DMS 273 (cell line): ENCODE measurements at regions not wholly inside any gene's neighbourhood (a gene's known extent, or its start where the extent isn't known, plus 50 kb on each side); places are given as distances from the start of the nearest gene placed in this dataset.
"Not testable (repeated sequence)": the region's sequence is repeated elsewhere in the genome, so short reads cannot be mapped to it uniquely, and the experiment has no call there.

Experiments
- DNase-seq: peaks from one replicate; lab custom pipeline; 2025; ENCODE audit not compliant: unreplicated experiment; lab: John Stamatoyannopoulos, UW

DNA sequence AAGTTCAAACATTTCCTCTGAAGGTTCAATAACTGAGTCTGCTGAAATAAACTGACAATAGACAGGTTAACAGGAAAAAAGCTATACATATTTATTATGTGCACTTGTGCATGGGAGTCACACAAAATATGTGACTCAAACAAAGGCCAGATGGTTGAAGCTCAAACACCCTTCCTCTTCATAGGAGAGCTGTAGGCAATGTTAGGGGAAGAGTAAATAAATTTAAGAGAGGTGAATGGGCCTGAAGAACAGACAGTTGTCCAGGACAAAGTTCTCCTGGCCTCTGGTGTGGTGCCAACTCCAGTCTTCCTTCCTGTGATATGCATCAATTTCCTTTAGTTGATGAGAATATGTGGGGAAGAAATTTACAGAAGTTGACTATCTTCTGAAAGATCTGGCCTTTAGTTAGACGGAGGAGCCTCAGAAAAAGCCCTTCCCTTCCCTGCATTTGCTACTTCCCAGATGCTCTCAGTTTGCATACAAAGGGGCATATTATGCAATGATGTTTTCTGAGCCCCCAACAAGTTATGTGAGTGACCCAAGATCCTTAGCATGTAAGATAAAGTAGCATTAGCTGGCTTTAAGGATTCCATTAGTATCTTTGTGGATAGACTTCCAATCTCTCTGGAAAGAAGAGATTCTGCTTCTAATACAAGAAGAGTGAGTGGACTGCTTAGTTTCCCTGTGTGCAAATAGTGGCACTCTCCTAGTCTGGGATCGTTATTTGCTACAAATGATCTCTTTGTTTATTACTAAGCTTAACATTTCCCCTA is 96.4 kb upstream of the IGSF10 start:
- no peak for DNase-seq

DNA sequence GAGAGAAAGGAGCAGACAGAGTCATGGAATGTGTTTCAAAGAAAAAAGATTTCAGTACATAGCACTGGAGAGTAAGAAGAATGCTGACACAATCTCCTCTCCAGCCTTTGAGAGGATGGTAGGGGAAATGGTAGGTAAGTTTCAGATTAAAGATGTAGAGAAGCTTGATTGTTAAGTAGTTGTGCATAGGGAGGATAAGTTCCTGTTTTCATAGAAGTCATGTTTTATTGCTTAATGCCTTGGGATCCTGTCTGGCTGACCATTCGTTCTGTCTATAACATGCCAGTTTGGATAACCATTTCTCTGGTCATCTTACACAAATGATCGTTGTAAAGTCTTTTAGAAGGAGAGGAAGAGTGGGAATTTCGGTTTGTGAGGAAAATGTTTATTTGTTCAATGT is 95.7 kb upstream of the IGSF10 start:
- no peak for DNase-seq

DNA sequence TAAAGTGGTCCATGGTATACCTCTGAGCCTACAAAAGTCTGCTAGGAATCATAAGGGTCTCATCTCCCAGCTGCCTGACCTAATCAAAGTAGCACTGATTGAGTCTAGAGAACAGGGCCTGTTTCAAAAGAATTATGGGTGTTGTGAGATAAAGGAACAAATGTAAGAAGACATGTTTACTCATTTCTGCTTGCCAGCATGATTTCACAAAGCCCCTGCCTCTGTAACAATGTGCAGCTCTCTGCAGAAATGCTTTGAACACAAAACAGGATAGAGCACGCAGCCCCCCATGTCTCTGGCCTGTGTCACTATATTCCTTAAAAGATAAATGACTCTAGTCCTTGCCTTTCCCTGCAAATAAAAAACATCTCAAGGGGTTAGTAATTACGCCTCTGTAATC is 94.7 kb upstream of the IGSF10 start:
- no peak for DNase-seq

DNA sequence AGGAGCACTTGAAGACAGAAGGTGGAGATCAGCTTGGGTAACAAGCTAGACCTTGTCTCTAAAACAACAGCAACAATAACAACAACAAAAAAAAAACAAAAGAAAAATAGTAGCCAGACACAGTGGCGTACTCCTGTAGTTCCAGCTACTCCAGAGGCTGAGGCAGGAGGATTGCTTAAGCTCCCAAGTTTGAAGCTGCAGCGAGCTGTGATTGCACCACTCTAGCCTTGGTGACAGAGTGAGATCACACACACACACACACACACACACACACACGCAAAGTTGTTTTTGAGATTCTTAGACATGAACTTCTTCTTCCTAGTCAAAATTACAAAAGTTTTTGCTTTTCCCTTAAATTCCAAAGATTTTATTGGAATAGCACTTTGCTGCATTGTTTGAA is 93.0 kb upstream of the IGSF10 start:
- no peak for DNase-seq

DNA sequence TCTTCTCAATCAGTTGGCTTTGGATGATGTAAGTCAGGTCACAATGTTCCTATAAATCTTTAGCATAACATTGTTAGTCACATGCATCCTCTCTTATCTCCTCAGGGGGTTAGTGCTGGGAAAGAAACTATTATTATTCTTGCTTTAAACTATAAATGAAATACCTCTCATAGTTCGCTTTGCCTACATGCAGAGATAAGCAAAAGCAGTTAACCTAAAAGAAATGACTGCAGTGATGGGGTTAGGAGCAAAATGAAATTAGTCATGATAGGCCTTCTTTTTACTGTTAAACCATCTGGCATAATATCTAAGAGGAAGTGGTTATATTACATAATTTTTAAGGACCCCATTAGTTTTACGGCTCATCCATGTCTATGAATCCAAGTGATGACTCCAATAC is 91.7 kb upstream of the IGSF10 start:
- no peak for DNase-seq

DNA sequence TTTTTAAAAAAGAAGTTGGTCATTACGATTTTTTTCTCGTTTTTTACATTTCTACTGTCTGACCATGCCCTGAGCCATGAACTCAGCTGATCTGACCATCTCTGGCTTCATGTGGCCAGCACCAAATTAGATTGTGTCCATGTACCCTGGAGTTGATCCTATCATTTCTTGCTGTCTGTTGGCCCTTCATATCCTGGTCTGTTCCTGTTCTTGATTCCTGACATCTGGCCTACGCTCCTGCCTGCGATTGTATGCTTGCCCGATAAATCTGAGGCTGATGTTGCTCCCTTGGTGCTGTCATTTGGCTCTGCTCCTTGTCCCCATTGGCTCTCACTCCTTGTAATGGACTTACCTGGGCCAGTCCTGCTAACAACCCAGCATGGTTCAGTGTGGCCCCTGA is 89.8 kb upstream of the IGSF10 start:
- DNase-seq: no peak

DNA sequence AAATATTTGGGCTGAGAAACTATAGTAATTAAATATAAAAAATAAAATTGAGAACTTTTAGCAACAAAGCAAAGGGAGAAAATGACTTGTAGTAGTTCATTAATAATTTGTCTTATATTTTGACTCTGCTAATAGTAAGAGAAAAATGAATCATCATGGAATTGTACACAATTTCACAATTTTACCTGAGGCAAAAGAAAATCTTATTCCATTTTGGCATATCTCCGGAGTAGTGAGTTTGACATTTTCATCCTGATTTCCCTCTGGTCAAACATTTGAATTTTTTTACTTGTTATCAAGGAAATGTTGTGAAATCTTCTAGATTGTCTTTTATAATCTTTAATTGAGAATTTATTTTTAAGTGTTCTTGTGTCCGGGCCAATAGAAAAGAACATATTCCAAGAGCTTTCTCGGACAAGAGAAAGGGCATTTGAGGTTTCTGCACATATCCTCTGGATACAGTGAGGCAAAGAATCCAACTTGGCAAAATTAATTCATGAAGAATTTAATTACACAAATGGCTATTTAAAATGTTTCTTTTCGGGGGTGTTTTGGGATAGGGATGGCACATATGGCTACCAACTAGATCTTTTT is 89.3 kb upstream of the IGSF10 start:
- DNase-seq: no peak

DNA sequence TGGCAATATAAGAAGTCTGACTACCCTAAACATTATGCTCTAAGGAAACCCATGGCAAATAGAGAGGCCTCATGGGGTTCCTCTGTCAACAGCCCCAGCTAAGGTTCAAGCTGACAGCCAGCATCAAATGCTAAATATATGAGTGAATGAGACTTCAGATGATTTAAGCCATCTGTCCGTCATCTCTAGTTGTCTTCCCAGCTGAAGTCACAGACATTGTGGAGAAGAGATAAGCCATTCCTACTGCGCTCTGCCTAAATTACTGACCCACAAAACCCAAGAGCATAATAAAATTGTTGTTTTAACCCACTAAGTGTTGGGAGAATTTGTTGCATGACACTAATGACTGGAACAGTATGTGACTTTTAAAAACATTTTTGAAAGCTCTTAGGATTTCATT is 87.3 kb upstream of the IGSF10 start:
- no peak for DNase-seq

DNA sequence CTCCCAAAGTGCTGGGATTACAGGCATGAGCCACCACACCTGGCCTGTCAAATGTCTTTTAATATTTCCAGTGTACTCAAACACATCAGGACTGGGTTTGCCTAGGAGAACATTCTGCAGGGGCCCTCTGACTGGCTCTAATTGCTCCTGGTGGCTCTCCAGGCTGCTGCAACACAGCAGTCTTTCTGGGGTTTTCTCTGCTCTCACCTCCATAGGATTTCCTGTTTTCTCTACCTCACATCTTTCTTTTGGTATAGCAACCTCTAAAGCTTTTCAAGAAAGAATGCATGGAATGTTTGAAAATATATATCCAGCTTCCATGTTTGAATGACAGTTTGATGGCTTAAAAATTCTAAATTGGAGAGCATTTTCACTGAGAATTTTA is 83.3 kb upstream of the IGSF10 start:
- DNase-seq: peak; percentile 10

DNA sequence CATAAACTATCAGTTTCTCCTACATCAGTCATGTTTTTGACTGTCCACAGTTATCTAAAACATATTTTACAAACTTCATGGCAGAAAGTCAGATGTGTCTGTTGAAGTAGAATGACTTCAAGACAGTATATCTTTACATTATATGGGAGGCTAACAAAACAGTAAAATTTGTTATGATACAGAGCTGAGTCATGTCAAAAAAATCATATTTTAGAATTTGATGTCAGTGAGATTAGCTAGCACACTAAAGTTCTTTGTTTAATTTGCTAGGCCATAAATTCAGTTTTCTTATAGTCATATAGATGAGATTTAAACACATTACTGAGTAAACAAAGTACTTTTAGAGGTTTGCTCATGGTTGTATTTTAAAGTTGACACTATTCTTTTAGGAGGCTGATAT is 80.3 kb upstream of the IGSF10 start:
- no peak for DNase-seq

DNA sequence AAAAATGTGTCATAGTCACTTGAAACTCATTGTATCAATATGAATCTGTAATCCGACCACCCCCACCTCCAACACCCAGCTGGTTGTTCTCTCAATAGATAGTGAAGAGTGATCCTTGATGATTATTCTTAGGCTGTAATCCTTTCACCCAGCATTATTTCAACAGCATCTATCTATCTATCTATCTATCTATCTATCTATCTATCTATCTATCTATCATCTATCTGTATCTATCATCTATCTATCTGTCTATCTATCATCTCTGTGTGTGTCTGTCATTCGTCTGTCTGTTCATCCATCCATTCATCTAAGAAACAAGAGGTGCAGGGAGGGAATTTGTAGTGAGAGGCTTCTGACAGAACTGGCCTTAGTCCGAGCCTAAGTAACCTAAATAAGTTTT is 78.7 kb upstream of the IGSF10 start:
- DNase-seq: no peak

DNA sequence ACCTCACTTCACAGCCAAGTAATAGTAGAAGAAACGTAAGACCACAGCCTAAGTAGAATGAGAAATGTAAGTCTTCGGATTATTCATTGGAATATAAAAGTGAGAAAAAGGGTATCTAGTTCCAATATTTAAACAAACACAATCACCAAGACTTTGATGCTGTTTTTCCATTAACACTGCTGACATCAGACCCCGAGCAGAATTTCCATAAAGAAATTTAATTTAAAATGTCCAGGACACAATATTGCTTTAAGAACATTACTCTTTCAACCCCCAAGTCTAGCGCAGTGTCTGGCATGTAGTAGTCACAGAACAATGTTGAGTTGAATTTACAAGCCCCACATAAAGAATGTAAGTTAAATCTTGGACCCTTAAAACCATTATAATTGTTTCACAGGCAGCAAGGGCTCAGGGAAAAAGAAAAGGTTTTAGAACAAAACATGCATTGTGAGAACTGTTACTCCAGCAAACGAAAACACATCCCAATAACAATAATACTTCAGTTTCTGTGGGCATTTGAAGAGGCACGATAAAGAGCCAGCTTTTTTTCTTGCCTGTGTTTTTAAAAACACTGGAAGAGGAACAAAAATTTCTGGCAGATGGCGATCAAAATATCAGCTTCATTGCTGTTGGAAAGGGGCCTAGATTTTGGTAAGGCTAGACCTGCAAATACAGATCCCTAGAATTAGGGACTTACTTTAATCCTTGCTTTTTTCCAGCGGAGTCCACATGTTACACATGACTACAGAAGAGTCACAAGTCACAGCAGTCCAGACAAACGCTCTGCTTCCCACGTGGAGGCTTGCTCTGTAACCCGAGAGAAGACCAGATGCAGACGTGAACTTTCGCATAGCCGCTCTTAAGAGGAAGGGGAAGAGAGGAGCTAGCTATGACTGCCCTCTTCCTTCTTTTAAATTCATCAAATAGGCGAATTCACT is 77.9 kb upstream of the IGSF10 start:
- peak; percentile 98 for DNase-seq

DNA sequence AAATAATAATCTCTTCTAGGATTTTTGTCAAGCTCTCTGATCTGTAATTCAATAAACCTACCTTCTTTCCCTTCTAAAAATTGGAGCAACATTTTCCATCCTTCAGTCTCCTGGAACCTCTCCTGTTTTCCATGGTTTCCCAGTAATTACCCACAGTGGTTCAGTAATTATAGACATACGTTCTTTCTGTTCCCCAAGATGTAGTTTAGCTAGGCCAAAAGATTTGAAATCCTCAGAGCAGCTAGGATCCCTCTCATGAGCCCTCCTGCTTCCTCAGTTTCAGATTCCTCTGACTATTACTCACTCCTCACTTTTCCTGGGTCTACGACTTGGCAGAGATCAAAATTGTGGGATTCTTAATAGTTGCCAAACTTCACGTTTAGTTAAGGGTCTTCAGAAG is 76.9 kb upstream of the IGSF10 start:
- peak; percentile 50 for DNase-seq

DNA sequence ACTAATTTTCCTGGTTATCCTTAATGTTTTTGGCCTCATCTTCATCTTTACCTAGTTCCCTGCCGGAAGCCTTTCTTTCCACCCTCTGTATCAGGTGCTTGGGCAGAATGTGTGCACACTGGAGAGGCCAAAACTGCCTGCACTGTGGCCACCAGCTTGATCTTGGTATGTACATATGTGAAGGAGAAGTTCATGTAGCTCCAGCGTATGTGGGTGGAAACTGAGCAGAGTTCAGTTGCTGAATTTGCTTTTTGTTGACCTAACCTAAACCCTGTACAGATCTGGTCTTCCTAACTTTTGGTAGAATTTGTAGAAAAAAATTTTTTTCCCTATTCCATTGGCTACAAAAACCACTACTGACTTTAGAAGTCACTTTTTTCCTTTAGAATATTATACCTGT is 65.9 kb upstream of the IGSF10 start:
- no peak for DNase-seq

DNA sequence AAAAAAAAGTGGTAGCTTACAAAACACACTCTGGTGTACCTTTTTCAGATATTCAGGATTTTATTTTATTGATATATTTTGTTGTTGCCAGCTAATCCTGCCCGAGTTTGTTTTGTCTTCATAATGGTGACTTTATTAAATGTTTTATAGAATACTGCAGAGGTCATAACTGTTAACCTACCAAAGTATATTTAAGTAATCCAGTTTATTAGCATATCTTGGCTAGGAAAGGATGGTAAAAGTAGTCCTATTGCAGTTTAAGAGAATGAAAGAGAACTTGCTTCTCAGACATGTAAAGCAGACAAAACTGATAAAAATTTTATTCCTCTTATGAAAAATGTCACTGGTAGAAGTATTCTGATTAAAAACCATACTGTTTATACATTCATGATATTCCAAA is 59.2 kb upstream of the IGSF10 start:
- no peak for DNase-seq

DNA sequence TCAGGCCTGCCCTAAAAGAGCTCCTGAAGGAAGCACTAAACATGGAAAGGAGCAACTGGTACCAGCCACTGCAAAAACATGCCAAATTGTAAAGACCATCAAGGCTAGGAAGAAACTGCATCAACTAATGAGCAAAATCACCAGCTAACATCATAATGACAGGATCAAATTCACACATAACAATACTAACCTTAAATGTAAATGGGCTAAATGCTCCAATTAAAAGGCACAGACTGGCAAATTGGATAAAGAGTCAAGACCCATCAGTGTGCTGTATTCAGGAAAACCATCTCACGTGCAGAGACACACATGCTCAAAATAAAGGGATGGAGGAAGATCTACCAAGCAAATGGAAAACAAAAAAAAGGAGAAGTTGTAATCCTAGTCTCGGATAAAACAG is 50.6 kb upstream of the IGSF10 start:
- not testable (repeated sequence) for DNase-seq
